GM19238 (cell line): ENCODE measurements at regions not wholly inside any gene's neighbourhood (a gene's known extent, or its start where the extent isn't known, plus 50 kb on each side); places are given as distances from the start of the nearest gene placed in this dataset.

Experiments
- DNase-seq: peaks from one replicate; pipeline ENCODE4 v3.0.0; 2011; ENCODE audit warnings: low spot score; ENCODE audit not compliant: insufficient read length

DNA sequence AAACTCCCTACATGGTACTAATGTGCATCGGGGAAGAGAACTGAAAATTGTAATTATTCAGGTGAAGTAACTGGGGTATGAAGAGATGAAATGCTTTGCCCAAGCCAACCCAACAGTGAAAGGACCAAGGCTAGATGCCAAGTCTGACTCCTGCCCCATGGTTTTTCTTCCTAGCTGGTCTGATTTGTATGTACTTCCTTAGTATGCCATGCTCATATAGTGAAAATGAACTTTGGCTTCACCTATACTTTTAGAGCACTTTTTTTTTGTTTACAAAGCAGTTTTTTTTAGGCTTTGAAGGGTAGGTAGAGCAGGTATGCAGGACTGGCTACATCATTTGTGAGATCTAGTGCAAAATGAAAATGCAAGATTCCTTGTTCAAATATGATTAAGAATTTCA lies 359.4 kb upstream of the RIOK2 start:
- no peak for DNase-seq

DNA sequence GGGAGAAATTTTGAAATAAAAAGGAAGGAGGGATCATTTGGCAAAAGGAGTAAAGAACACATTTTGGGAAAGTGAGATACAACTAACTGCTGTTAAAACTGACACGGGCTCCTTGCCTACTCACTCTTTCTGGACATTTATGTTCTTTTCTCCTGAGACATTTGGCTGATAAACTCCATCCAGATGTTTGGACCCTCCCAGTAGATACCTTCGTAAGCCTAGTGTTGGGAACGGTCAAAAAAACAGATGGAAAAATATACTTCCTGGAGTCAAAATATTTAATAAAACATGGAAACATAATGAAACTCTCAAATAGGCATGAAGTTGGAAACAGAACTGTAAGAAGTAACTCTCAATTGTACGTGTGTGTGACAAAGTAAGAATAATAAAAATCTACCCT lies 360.1 kb upstream of the RIOK2 start:
- no peak for DNase-seq

DNA sequence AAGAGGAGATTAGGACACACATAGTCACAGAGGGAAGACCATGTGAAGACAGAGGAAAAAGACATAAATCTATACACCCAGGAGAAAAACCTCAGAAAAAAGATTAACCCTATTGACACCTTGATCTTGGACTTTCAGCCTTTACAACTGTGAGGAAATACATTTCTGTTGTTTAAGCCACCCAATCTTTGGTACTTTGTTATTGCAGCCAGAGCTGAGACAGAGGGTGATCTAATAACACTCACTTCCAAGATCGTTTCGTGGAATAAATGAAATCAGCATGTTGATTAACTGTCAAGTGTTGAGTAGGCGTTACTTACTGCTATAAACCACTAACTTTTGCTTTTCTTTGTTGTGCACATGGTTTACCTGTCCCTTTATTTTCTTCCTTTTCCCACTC lies 361.2 kb upstream of the RIOK2 start:
- no peak for DNase-seq

DNA sequence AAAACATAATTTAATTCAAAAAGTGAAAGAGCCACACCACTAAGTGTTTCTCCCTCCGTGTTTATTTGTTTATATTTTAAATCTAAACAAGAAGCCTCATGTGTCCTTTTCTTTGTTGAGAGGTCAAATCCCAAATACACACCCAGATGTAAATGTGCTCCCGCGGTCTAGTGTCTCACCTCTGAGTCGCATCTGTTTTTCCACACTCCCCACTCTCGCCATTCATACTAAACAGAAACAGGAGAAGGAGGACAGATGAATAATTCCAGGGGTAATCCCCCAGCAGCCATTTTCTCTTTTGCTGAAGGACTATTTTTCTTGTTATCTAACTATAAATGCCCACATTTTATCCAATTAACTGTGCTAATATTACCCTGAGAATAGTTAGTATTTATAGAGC lies 361.6 kb upstream of the RIOK2 start:
- no peak for DNase-seq

DNA sequence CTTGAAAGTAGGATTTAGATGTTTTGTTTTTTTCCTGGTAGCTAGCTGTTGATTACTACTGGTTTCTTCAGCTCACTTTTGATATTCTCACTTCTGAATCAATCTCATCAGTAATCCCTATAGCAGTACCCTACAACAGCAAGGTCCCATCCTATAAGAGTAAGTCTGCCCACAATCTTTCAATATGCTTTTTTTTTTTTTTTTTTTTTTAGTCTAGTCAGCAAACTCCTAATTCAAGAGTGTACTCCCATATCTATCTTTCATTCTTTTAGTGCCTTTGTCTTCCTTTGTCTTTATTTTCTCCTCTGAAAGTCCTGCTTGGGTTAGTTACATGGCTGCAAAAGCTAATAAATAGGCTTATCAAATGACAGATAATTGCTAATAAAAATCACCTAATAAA lies 362.4 kb upstream of the RIOK2 start:
- DNase-seq: no peak

DNA sequence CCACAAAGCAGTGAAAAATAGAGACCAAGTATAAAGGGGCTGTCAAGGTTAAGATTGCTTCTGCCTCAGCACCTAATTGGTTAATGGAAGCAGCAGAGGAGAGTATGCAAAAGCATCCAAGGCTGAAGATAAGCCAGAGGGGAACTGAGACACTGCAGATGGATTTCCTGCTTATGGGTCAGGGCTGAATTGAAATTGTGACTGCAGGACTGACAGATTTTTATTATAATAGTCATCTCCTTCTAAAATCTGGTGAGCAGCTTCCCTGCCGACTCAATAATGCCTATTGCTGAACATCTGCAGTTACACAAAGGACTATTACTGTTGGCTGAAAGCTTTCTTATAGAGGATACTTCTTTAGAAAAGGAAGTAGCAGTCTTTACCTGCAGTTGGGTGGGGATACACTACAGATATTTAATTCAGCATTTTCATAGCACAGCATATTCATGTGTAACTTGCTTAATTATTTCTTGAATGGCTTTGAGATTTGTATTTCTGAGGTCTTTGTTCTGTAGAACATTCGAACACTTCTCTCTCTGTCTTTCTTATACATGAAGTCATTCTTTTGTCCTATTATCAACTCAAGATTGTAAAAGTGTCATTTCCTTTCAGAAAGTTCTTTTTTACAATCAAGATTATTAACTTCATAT lies 363.0 kb upstream of the RIOK2 start:
- no peak for DNase-seq

DNA sequence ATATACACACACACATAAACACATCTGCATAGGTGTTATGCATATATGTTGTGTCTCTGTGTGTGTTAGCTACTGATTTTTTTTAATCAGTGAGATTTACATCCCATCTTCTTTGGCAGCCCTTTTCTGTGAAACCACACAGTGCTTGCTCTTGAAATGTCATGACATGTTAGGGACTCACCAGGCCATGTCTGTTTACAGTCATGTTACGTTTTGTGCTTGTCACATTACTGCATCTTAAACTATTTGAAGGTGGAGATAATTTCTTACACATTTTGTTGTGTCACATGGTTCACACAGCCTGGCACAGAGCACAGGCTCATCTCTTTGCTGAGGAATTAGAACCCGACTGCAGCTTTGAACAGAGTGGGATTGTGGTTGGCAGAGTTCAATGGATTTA lies 364.4 kb upstream of the RIOK2 start:
- DNase-seq: no peak

DNA sequence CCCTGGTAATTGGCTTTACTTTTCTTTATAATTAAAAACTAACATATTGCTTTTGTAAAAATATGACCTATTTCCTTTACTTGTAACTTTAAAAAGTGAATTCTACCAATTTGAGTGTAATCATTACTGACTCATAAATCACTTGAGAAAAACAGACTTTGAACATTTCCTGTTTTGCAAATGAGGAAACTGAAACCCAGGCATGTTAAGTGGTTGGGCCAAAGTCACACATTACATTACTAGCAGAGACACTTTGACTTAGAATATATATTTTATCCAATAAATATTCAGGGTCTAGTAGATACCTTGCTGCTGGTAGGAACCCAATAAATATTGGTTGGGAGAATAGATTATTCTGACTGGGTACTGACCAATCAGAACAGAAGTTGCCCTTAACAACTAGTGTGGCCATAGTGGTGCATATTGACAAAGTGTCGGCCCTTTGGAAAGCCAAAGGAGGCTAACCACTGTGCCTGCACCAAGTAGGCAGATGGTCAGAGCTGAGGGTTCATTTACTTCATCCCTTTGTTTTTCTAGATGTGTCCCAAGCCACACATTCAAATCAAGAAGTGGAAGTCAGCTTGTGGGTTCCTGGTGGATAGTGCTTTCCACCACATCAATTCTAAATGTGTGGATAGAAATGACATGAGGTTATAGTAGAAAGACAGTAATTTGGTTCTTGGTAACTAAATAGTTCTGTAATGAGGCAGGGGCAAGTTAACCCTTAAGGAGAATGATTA lies 365.1 kb upstream of the RIOK2 start:
- no peak for DNase-seq

DNA sequence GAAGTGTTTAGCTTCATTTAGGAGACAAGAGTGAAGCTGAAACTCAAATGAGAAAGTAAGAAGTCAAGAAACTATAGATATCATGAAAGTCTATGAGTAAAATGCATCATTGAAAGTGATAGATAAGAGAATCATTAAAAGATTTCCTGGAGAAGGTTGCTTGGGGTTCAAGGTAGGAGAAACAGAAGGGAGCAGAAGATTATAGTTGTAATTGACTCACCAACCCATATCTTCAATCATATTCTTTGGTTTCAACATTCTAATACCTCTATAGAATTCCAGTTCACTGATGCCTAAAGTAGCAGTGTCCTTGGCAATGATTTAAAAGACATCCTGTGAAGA lies 365.7 kb upstream of the RIOK2 start:
- no peak for DNase-seq

DNA sequence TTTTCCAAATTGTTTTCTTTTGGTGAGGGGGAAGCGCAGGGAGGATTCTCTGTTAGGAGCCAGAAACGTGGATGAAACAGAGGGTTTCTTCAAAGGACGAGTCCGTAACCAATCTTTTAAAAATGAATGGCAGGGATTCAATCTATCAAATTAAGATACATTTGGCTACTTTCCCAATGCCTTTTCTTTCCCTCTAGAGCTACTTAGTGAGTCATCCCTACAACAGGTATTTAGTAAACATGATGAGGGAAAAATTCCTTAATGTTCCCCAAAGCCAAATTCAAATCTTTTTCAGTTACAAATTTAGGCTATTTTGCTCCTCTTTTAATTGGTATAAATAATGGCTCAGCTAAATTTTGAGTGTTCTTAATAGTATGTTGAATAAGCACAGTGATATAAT lies 366.4 kb upstream of the RIOK2 start:
- no peak for DNase-seq

DNA sequence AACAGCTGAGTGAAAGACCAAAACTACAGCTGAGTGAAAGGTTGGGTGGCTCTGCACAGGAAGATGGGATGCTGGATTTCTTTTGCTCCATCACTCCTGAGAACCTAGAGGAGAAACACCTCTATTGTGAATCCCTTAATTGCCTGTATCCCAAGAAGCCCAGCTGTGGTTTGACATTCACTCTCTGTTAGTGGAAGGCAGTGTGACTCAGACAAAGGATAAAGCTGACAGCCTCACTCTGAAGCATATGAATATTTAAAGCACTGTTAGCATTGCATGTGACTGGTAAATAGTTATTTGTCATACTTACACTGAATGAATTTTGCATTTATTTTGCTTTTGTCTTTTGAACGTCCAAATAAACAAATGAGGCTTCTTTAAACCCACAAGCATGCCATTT lies 367.1 kb upstream of the RIOK2 start:
- no peak for DNase-seq

DNA sequence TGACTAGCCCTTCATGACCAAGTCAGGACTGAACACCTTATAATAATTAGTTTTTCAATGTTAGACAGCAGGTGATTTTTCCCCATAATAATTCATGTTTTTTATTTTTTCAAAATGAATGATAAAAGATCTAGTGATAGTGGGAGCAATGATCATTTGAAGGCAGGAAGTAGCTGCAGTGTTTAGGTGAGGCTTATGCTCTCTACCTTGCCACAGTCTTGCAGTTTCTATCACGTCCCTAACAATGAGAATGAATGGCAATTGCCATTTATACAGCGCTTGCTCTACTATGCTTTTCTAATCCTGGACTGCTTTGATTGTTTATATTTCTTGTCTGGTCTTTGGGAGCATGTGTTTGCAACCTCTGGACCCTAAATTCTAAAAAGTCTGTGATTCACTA lies 367.8 kb upstream of the RIOK2 start:
- DNase-seq: no peak

DNA sequence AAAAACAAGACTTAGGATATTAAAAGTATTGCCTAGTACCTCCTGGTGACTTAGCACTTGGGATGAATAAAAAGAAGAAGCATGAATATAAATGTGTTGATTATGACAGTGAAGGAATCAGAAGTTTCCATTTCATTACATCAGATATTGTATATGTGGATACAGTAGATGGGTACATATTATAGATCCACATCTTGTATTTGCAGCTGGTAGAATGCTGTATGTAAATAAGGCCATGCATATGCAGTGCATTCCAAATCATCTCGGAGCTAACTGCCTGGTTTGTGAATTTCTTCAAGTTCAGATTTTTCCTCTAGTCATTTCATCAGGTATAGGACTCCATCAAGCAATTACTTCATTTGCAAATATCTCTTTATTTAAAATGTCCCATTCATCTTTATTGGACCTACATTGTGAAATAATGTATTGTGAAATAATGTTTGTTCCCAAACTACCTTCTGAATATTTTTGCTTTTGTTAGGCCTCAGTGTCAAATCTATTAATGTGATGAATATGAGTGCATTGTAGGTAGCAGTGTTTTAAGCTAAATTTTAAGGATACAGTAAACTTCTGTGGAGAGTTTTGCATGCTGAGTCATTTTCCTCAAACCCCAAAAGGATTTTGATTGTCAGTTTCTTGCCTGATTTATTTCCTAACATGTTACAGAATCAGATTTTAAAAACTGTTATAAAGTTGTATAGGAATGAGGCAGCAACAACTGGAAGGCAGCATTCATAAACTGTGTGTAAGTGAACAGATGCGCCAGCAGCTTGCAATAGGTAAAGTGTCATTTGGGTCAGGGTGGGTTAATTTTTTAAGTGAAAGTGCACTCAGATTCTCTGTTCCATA lies 370.8 kb upstream of the RIOK2 start:
- DNase-seq: no peak

DNA sequence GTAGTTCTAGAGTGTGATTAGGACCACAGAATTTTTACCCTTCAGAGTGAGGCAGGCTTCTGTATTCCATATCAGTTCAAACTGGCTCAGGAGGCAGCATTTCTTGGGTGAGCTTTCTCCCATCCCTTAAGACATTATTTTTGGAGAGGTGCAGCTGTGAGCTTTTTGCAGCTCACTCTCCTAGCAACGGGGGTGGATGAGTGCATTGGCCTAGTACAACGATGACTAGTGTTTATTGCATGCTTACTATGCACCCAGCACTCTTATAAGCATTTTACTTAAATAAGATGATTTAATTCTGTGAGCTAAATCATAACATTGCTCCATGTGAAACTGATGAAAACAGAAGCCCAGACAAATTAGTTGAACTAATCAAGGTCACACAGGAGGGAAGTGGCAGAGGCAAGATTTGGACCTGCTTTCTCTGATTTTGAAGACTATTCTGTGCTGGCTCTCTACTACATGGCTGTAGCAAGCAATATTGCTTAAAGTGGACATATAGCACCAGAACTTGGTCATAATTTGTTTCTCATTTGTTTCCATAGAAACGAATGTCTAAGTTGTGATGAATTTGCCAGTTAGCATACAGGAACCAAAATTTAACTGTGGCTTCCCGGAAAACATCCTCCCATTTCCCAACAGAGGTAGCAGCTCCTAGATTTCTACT lies 372.1 kb upstream of the RIOK2 start:
- no peak for DNase-seq

DNA sequence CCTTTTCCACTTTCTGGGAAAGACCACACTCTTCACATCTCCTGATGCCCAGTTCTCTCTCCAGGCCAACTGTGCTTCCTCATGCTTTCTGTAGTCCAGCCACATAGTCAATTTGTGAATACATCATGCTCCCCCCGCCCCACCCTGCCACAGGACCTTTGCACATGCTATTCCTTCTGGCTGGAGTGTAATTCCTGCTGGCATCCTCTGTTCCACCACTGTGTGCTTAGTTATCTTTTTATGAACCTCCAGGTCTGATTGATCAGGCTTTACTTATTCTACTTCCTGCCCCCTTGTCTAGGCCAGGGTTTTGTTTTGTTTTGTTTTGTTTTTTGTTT lies 372.6 kb upstream of the RIOK2 start:
- DNase-seq: no peak

DNA sequence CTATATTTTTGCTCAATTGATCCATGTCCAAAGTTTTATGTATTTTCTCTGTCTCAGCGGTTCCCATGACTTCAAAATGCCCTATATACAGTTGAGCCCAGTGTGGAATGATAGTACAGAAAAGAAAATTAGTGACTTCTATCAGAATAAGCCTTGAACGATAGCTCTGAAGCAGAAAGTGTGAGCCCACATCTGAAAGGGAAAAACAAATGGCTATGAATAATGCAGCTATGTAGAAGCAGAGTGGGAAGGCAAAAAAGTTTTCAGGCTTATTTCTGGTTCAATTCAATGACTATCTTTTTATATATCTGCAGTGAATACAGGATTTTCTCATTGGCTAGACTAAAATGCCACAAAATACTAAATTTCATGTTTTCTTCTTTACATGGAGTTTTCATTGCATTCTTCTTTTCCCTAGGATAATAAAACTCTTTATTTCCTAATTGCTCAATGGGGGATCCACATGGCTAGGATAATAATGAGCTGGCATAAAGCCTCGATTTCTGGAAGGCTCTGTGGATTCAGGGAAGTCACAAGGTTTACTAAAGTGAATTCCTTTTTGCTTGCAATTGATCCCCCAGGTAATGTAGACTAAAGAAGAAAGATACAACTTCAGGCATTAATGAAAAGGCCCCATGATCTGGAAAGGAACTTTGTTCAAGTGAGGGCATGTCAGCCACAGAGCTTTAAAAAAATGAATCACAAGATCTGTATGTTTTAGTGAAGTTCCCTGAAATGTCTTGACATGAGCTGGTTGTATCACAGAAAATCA lies 377.0 kb upstream of the RIOK2 start:
- DNase-seq: no peak

DNA sequence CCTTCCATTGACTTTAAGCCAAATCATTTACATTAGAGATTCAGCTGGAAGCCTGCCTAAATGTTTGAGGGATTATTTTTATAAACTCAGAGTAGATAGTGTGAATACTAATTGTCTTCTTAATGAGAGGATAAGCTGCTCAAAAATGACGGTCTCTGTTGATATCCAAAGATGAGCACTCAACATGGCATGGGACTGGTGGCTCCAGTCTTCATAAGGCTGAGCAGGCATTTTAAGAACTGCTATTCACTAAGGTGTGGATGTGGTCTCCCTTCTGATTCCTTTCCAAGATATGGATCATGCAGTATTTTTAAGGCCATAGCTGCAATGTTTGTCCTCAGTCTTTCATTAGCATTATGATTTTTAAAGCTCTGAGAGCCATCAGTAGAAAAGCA lies 377.5 kb upstream of the RIOK2 start:
- no peak for DNase-seq

DNA sequence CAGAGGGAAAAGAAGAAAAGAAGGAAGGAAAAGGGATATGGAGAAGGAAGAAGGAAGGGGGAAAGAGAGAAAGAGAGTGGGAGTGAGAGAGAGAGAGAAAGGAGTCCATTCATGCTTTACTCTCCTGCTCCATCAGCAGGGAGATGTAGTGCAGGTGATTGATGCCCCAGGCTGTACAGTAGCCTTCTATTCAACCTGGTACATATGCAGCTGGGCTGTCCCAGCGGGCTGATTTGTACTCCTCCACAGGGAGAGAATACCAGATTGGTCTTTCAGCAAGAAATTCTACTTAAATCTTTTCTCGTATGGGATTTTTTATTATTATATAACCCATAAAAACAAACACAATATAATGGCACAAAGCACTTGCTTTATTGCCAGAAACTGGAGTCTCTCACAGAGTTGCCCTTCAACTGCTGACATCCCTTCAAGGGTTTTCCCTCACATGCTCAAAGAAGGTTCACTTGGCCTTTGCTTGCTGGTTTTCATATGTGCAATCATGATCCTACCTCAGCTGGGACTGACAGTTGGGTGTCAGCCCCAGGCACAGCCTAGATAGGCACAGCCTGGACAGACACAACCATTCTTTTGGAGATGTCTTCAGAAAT lies 380.1 kb upstream of the RIOK2 start:
- DNase-seq: no peak

DNA sequence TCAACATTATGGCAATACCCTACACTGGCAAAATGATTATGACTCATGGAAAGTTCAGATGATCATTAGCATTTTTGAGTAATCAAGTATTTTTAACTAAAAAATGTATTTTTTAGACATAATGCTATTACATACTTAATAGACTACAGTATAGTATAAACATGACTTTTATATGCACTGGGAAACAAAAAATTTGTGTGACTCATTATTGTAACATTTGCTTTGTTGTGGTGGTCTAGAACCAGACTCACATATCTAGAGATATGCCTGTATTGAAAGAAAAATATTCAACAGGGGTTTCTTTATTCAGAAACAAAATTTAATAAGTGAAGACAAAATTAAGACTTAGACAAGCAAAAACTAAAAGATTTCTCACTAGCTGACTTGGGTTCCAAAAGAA lies 385.3 kb upstream of the RIOK2 start:
- DNase-seq: no peak

DNA sequence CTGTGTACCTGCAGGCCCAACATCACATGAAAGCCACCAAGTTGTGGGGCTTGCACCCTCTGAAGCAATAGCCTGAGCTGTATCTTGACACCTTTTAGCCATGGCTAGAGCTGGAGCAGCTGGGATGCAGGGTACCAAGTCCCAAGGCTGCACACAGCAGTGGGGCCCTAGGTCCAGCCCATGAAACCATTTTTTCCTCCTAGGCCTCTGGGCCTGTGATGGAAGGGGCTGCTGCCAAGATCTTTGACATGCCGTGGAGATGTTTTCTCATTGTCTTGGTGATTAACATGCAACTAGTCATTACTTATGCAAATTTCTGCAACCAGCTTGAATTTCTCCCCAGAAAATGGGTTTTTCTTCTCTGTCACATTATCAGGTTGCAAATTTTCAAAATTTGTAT lies 387.2 kb upstream of the RIOK2 start:
- DNase-seq: no peak

DNA sequence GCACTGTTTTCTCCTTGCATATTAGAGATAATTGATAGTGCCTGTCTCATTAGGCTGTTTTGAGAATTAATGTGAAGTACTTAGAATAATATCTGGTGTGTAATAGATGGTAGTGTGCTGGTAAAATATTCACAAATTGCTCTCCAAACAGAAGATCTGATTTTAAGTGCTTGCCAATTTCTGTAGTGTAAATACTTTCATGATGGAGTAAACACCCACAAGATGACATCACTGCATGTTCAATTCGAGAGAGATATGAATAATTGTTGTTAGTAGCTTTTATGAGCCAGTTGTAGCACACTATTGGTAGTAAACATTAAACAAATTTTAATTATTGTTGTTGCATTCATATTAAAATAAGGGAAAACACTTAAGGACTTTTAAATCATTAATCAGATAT lies 392.3 kb upstream of the RIOK2 start:
- DNase-seq: no peak
